Caco-2 (cell line): ENCODE measurements at regions not wholly inside any gene's neighbourhood (a gene's known extent, or its start where the extent isn't known, plus 50 kb on each side); places are given as distances from the start of the nearest gene placed in this dataset.

Experiments
- BruUV-seq: library from RNA; stranded (reverse); fragments of 400-500 nt; replicated peaks from 2 replicates; lab custom pipeline; 2021; lab: Mats Ljungman, UMichigan
- CTCF ChIA-PET: fragments of 300-600 bp; sonication (Branson Sonifier 250); formaldehyde crosslinking; loops from one replicate; lab custom pipeline; 2022; ENCODE audit warnings: antibody characterized with exemption; lab: Charles Lee
- POLR2A ChIA-PET: fragments of 300-600 bp; sonication (Branson Sonifier 250); formaldehyde crosslinking; loops from one replicate; lab custom pipeline; 2022; ENCODE audit warnings: antibody characterized with exemption; lab: Charles Lee
- DNase-seq, 2 experiments: peaks; one replicate each; pipeline versions ENCODE4 v3.0.0 to v3.0.0-alpha.2; 2020 to 2022
- H3K27me3 ChIP-seq: replicated peaks from 2 replicates; pipeline ENCODE4 v1.6.0; 2011; ENCODE audit warnings: low read length; ENCODE audit not compliant: control insufficient read depth, insufficient read depth
- H3K36me3 ChIP-seq: 2 replicates; pipeline ENCODE4 v1.5.1; 2011; ENCODE audit warnings: low read length; ENCODE audit not compliant: control insufficient read depth, insufficient read depth
- H3K4me1 ChIP-seq: fragments of 250-450 bp; sonication (Bioruptor Pico); 2 replicates; pipeline ENCODE4 v1.5.1; 2020; ENCODE audit warnings: mild to moderate bottlenecking
- H3K4me3 ChIP-seq: 2 replicates; pipeline ENCODE4 v1.5.1; 2011; ENCODE audit warnings: low read depth, mild to moderate bottlenecking, control low read depth, low read length
- H3K9me3 ChIP-seq: fragments of 250-450 bp; sonication (Bioruptor Pico); 2 replicates; pipeline ENCODE4 v1.5.1; 2020; ENCODE audit warnings: mild to moderate bottlenecking, moderate library complexity
- H3K27ac Mint-ChIP-seq: one replicate; pipeline ENCODE4 v1.8.0; 2022; ENCODE audit warnings: mixed read lengths; ENCODE audit not compliant: unreplicated experiment
- H3K27me3 Mint-ChIP-seq: one replicate; pipeline ENCODE4 v1.8.0; 2022; ENCODE audit warnings: mixed read lengths; ENCODE audit not compliant: insufficient read depth, unreplicated experiment
- H3K36me3 Mint-ChIP-seq: one replicate; pipeline ENCODE4 v1.8.0; 2022; ENCODE audit warnings: mild to moderate bottlenecking, mixed read lengths; ENCODE audit not compliant: insufficient read depth, unreplicated experiment
- H3K4me1 Mint-ChIP-seq: one replicate; pipeline ENCODE4 v1.8.0; 2022; ENCODE audit warnings: low read depth, mixed read lengths; ENCODE audit not compliant: unreplicated experiment
- H3K4me3 Mint-ChIP-seq: one replicate; pipeline ENCODE4 v1.8.0; 2022; ENCODE audit warnings: mild to moderate bottlenecking, moderate library complexity, mixed read lengths; ENCODE audit not compliant: unreplicated experiment
- H3K9me3 Mint-ChIP-seq: one replicate; pipeline ENCODE4 v1.8.0; 2022; ENCODE audit warnings: mixed read lengths; ENCODE audit not compliant: unreplicated experiment
- intact Hi-C: fragments of 100-400 bp; cut with micrococcal nuclease; formaldehyde crosslinking; loops from one replicate; pipeline ENCODE4 v1.10.0; 2022; ENCODE audit not compliant: unreplicated experiment
- TF ChIP-seq, protein P1 (sequence below), 2 experiments: fragments of 200-600 bp in 1 of 2; IDR thresholded peaks; 1 replicate in 1 of 2; 2 replicates in 1 of 2; pipeline versions ENCODE4 v1.5.1 to v1.8.0; 2011 to 2022; ENCODE audit warnings: antibody characterized with exemption in 1 of 2, control low read depth in 1 of 2, inconsistent platforms in 1 of 2, low read depth in 1 of 2, low read length in 1 of 2, mild to moderate bottlenecking in 1 of 2, moderate library complexity in 1 of 2; ENCODE audit not compliant: insufficient read depth in 1 of 2, severe bottlenecking in 1 of 2, unreplicated experiment in 1 of 2

DNA sequence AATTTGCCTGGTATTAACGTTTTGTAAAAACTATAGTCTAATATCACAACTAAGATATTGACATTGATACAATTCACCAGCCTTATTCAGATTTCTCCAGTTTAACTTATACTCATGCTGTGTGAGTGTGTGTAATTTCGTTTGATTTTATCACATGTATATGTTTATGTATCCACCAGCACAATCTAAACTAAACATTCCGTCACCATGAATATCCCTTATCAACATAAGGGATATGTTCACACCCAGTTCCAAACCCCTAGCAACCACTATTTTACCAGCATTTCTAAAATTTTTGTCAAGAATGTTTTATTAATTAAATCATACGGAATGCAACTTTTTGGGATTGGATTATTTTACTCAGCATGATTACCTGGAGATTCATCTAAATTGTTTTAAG, 450.3 kb downstream of the FBXO15 start:
- no peak for DNase-seq
- no peaks in the 10 kb centered on the region for H3K36me3 ChIP-seq
- no peaks in the 10 kb centered on the region for H3K27me3 ChIP-seq
- peaks cover under 1% of the 10 kb centered on the region for H3K27me3 Mint-ChIP-seq
- H3K9me3 Mint-ChIP-seq = no peaks in the 10 kb centered on the region
- no peaks in the 10 kb centered on the region for H3K9me3 ChIP-seq
- H3K4me3 ChIP-seq = no peak overlapping the region
- no peaks in the 10 kb centered on the region for H3K4me1 ChIP-seq
- no peak overlapping the region for H3K4me3 Mint-ChIP-seq
- no peaks in the 10 kb centered on the region for H3K4me1 Mint-ChIP-seq
- TF ChIP-seq, protein P1, sequence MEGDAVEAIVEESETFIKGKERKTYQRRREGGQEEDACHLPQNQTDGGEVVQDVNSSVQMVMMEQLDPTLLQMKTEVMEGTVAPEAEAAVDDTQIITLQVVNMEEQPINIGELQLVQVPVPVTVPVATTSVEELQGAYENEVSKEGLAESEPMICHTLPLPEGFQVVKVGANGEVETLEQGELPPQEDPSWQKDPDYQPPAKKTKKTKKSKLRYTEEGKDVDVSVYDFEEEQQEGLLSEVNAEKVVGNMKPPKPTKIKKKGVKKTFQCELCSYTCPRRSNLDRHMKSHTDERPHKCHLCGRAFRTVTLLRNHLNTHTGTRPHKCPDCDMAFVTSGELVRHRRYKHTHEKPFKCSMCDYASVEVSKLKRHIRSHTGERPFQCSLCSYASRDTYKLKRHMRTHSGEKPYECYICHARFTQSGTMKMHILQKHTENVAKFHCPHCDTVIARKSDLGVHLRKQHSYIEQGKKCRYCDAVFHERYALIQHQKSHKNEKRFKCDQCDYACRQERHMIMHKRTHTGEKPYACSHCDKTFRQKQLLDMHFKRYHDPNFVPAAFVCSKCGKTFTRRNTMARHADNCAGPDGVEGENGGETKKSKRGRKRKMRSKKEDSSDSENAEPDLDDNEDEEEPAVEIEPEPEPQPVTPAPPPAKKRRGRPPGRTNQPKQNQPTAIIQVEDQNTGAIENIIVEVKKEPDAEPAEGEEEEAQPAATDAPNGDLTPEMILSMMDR (IDR thresholded peaks at IDR 0.05; ENCODE audit: insufficient read depth in 1 of 2, low read depth in 1 of 2, low read length in 1 of 2, severe bottlenecking in 1 of 2, unreplicated experiment in 1 of 2) = no peak
- intact Hi-C loops = no loop called here
- no peak overlapping the region for H3K27ac Mint-ChIP-seq
- H3K36me3 Mint-ChIP-seq = no peaks in the 10 kb centered on the region
- POLR2A ChIA-PET = no interaction called here
- CTCF ChIA-PET = no interaction called here
- BruUV-seq = no TSS peak

DNA sequence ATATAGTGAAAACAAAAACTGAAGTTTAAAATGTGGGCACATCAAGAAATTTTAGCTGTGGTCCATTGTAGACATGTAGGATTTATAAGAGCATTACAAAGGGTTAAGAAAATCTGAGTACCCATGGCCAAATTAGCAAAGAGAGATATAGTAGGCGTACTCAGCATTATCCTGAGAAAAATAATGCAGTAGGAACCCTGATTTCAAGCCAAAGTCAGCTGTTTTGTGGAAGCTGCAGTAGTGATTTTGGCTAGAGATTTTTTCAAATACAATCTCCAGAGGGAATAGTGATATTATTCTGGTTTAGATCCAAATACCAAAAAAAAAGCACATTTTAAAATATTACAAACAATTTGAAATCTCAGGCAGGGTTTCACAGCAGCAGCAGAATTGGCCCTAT, 450.9 kb downstream of the FBXO15 start:
- H3K4me1 ChIP-seq = no peaks in the 10 kb centered on the region
- TF ChIP-seq, protein P1 (IDR thresholded peaks at IDR 0.05; ENCODE audit: insufficient read depth in 1 of 2, low read depth in 1 of 2, low read length in 1 of 2, severe bottlenecking in 1 of 2, unreplicated experiment in 1 of 2) = no peak
- H3K27me3 ChIP-seq = no peaks in the 10 kb centered on the region
- H3K36me3 Mint-ChIP-seq = no peaks in the 10 kb centered on the region
- H3K4me1 Mint-ChIP-seq = no peaks in the 10 kb centered on the region
- no peaks in the 10 kb centered on the region for H3K9me3 ChIP-seq
- intact Hi-C loops = no loop called here
- no peaks in the 10 kb centered on the region for H3K27me3 Mint-ChIP-seq
- no peak overlapping the region for H3K27ac Mint-ChIP-seq
- no TSS peak for BruUV-seq
- no peaks in the 10 kb centered on the region for H3K36me3 ChIP-seq
- ChIA-PET POLR2A (no interaction called here), CTCF (no interaction called here)
- no peak for DNase-seq
- H3K9me3 Mint-ChIP-seq = no peaks in the 10 kb centered on the region
- H3K4me3 Mint-ChIP-seq = no peak overlapping the region
- no peak overlapping the region for H3K4me3 ChIP-seq

DNA sequence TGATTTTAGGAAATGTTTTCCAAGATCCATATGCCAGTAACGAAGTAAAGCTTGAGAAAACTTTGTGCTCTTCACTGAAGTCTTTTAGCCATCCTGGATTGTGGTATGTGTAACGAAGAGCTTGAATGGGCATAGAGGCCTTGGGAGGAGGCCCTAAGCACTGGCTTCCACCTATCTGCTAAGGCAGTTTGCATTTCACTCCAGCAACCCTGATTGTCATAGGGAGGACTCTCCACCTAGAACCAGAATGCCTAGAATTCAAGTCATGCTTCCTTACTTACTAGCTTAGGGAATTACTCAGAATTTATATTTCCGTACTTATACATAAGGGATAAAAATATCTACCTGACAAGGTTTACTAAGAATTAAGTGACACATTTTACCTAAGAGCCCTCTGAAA, 451.5 kb downstream of the FBXO15 start:
- no peak overlapping the region for H3K27ac Mint-ChIP-seq
- no peaks in the 10 kb centered on the region for H3K27me3 Mint-ChIP-seq
- H3K27me3 ChIP-seq = no peaks in the 10 kb centered on the region
- H3K36me3 ChIP-seq = no peaks in the 10 kb centered on the region
- POLR2A ChIA-PET = no interaction called here
- TF ChIP-seq, protein P1 (IDR thresholded peaks at IDR 0.05; ENCODE audit: insufficient read depth in 1 of 2, low read depth in 1 of 2, low read length in 1 of 2, severe bottlenecking in 1 of 2, unreplicated experiment in 1 of 2) = no peak
- no peaks in the 10 kb centered on the region for H3K36me3 Mint-ChIP-seq
- intact Hi-C loops = no loop called here
- no TSS peak for BruUV-seq
- H3K9me3 ChIP-seq = no peaks in the 10 kb centered on the region
- CTCF ChIA-PET = no interaction called here
- H3K9me3 Mint-ChIP-seq = no peaks in the 10 kb centered on the region
- H3K4me3 Mint-ChIP-seq = no peak overlapping the region
- H3K4me3 ChIP-seq = no peak overlapping the region
- no peak for DNase-seq
- no peaks in the 10 kb centered on the region for H3K4me1 ChIP-seq
- H3K4me1 Mint-ChIP-seq = no peaks in the 10 kb centered on the region
